Neutrophil (primary cell): ENCODE measurements at regions not wholly inside any gene's neighbourhood (a gene's known extent, or its start where the extent isn't known, plus 50 kb on each side); places are given as distances from the start of the nearest gene placed in this dataset.

Source experiments
- H3K27ac ChIP-seq: fragments of 200-600 bp; sonication (generic); 2 replicates; pipeline ENCODE4 v1.5.1; 2016; ENCODE audit warnings: mild to moderate bottlenecking, moderate library complexity
- H3K27me3 ChIP-seq: fragments of 200-600 bp; sonication (generic); 2 replicates; pipeline ENCODE4 v1.6.0; 2016; ENCODE audit warnings: mild to moderate bottlenecking
- H3K36me3 ChIP-seq: fragments of 200-600 bp; sonication (generic); 2 replicates; pipeline ENCODE4 v1.5.1; 2017
- H3K4me1 ChIP-seq, 2 experiments: fragments of 200-600 bp in 1 of 2; sonication (generic) in 1 of 2; 1 replicate in 1 of 2; 2 replicates in 1 of 2; pipeline versions ENCODE4 v1.5.1 to v1.6.1; 2013 to 2016; ENCODE audit warnings: low read depth in 1 of 2, low read length in 1 of 2, mild to moderate bottlenecking in 1 of 2, moderate library complexity in 1 of 2; ENCODE audit not compliant: control insufficient read depth in 1 of 2, insufficient read depth in 1 of 2
- H3K4me3 ChIP-seq, 2 experiments: fragments of 200-600 bp in 1 of 2; sonication (generic) in 1 of 2; 1 replicate in 1 of 2; 2 replicates in 1 of 2; pipeline ENCODE4 v1.5.1; 2013 to 2016; ENCODE audit warnings: low read depth in 1 of 2, low read length in 1 of 2, mild to moderate bottlenecking in 1 of 2, moderate library complexity in 1 of 2
- H3K9me3 ChIP-seq: fragments of 200-600 bp; sonication (generic); 2 replicates; pipeline ENCODE4 v1.5.1; 2016
- TF ChIP-seq, protein P1 (sequence below): fragments of 200-600 bp; sonication (generic); IDR thresholded peaks from 2 replicates; pipeline ENCODE4 v1.5.1; 2016; ENCODE audit warnings: antibody characterized with exemption

DNA sequence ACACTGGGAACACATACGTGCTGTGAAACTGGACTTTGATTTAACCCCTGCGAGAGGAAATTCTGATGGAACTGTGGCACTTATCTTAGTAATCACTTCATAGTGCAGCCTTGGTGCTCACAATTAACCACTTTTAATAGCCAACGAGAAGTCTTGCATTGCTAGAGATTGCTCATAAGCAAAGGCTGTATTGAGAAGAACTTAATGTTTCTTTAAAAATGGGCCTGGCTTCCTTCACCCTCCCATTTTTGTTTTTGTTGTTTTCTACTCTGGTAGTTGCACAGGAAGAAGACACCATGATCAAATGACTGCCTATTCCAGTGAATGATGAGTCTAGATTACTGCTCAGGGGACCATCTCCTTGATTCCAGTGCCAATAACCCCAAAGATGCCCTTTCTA lies 52.5 kb upstream of the NKAP start:
- peaks cover 100% of the 10 kb centered on the region for H3K27me3 ChIP-seq
- H3K36me3 ChIP-seq = no peaks in the 10 kb centered on the region
- peaks cover 11 to 17% of the 10 kb centered on the region in 2 experiments for H3K4me1 ChIP-seq
- no peaks in the 10 kb centered on the region for H3K9me3 ChIP-seq
- H3K27ac ChIP-seq = no peak overlapping the region
- H3K4me3 ChIP-seq = no peak overlapping the region
- TF ChIP-seq, protein P1, sequence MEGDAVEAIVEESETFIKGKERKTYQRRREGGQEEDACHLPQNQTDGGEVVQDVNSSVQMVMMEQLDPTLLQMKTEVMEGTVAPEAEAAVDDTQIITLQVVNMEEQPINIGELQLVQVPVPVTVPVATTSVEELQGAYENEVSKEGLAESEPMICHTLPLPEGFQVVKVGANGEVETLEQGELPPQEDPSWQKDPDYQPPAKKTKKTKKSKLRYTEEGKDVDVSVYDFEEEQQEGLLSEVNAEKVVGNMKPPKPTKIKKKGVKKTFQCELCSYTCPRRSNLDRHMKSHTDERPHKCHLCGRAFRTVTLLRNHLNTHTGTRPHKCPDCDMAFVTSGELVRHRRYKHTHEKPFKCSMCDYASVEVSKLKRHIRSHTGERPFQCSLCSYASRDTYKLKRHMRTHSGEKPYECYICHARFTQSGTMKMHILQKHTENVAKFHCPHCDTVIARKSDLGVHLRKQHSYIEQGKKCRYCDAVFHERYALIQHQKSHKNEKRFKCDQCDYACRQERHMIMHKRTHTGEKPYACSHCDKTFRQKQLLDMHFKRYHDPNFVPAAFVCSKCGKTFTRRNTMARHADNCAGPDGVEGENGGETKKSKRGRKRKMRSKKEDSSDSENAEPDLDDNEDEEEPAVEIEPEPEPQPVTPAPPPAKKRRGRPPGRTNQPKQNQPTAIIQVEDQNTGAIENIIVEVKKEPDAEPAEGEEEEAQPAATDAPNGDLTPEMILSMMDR = no peak
